Activated effector memory CD4-positive, alpha-beta T cell treated with anti-CD3 and anti-CD28 coated beads, Interleukin-2, amount 50 U/mL, for 16 hours (primary cell): ENCODE measurements at regions not wholly inside any gene's neighbourhood (a gene's known extent, or its start where the extent isn't known, plus 50 kb on each side); places are given as distances from the start of the nearest gene placed in this dataset.
A peak's percentile ranks its signal among the peaks of the same experiment; 100 is the strongest.

Experiments used
- DNase-seq: peaks from one replicate; pipeline ENCODE4 v3.0.0-alpha.2; 2020

DNA sequence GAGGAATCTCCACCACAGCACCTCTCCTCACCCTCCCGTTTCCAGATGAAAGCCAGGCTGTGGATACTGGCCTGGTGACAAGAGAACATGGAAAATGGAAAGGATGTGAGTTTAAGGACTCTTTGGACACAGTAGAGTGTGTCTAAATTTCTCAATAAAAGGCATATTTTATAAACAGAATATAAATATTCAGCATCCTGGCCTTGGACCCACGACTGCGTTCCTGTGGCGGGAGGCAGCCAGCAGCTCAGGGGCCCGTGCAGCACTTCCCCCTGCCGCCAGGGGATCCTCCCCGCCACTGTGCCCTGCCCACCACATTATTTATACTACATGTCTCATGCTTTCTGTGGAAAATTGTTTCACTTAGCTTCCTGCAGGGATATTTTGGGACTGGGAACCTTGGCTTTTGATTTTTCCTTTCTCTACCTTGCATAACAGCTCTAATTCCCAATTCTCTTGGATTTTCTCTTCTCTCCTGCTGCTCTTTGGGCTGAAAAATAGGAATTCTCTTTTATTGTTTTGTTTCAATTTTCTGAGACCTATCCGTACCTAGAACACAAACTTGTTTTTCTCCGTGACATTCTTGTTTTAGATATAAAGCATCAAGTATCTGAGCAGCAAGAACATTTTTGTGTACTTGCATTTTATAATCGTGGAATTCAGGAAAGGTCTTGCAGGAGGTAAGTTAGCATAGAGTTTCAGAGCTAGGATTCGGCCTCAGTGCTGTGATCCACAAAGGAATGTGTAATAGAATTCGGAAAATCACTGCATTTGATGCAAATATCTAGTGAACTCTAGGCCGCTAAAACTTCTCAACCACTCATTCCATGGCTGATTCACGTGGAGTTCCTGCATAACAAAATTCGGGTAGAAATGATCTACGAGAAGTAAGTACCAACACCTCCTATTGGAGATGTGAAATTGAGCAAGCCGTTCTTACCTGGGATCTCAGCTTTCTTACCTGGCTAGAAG lies 107.7 kb upstream of the SPATA13 start:
- no peak for DNase-seq

DNA sequence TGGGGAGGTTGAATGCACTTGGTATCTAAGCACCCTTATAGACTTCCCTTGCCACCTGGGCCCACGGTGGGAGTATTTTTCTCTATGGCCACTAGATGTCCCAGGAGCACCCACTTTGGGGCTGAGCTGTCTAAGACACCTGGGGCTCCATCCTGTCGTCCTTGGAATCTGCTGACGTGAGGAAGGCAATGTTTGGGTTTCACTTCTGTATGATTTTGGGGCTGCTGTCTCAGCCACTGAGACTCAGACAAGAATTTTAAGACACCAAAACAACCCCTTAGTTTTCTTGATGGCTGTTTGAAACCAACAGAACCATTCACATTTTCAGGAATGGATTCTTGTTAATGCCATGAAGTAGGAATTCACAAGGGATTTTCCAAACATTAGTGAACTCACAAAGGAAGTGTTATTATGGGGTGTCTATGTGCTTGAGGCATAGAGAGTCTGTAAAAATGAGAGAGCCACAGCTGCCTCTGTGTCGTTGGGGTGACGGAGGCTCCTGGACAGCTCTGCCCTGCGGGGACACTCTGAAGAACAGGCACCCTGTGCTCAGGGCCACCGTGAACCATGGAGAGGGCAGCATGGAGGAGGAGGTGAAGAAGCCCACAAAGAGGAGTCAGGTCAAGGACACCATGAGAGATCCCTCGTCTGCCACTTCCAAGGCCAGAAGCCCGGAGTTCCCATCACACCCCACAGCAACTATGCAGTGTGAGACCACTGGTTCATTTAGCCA lies 106.8 kb upstream of the SPATA13 start:
- DNase-seq, result peak; percentile 82

DNA sequence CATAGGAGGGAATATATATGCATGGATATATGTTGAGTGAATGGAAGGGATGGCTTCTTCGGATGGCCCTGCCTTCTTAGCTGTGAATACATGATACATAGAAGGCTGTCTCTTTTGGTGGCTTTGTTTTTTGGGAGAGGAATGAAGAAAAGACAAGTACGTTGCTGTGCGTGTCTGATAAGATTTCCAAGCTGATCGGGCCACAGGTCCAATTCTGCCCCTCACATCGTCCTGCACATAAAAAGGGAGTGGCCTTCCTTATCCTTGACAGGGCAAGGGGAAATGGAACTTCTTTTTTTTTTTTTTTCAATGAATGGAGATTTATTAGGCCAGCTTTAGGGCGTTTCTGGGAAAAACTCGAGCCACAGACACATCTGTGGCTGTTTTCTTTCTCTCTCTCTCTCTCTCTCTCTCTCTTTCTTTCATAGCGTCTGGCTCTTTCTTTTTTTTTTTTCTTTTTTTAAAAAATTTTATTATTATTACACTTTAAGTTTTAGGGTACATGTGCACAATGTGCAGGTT lies 103.8 kb upstream of the SPATA13 start:
- DNase-seq, result no peak

DNA sequence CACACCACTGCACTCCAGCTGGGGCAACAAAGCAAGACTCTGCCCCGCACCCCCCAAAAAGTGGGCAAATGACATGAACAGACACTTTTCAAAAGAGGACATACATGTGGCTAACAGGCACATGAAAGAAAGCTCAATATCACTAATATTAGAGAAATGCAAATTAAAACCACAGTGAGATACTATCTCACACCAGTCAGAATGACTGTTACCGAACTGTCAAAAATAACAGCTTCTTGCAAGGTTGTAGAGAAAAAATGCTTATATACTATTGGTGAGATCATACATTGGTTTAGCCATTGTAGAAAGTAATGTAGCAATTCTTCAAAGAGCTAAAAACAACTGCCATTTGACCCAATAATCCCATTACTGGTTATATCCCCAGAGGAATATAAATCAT lies 99.5 kb upstream of the SPATA13 start:
- no peak for DNase-seq

DNA sequence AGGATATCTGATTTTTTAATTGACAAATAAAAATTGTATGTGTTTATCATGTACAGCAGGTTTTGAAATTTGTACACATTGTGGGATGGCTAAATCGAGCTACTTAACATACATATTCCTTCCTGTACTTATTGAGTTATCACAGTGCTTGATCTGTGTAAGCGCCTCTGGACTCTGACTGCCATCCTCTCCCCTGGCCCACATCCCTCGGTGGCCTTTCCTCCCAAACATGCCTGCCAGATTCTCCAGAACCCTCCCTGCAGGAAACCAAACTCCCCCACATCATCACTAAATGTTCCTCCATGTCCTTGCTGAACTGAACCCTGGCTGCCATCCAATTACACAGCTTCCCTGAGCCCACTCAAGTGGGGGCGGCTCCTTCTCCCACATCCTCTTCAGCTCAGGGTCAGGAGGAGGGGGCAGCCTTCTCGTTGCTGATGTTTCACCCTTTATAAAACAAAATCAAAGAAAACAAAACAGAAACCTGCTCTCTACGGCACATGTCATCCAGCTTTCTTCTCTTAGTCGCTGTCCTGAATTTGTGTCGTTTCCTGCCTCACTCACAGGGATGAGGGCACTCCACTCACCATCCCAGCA lies 97.1 kb upstream of the SPATA13 start:
- DNase-seq, result no peak

DNA sequence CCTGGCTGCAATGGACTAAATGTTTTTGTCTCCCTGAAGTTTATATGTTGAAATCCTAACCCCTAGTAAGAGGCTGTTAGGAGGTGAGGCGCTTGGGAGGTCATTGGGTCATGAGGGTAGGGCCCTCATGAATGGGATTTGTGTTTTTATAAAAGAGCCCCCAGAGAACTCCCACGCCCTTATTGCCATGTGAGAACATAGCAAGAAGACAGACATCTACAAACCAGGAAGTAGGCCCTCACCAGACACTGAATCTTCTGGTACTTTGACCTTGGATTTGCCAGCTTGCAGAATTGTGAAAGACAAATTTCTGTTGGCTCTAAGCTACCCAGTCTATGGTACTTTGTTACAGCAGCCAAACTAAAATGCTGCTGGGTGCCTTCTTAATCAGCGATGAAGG lies 96.1 kb upstream of the SPATA13 start:
- DNase-seq, result no peak

DNA sequence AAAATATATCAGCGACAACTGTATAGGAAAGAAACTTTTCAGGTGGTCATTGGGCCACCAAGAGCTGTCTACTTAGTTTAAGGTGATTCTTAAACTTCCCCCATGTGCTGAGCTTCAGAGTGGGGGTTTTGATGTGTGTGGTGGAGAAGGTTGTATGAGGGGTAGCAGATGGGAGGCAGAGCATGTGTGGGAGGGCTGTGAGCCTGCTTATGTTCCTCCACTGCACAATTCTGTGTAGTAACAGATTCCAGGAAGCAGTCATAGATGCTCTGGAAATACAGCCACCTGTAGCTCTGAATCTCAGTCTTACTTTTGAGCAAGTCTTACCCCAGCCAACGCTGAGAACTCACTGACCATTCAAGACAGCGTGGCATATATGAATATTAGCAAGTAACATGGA lies 95.3 kb upstream of the SPATA13 start:
- DNase-seq, result no peak

DNA sequence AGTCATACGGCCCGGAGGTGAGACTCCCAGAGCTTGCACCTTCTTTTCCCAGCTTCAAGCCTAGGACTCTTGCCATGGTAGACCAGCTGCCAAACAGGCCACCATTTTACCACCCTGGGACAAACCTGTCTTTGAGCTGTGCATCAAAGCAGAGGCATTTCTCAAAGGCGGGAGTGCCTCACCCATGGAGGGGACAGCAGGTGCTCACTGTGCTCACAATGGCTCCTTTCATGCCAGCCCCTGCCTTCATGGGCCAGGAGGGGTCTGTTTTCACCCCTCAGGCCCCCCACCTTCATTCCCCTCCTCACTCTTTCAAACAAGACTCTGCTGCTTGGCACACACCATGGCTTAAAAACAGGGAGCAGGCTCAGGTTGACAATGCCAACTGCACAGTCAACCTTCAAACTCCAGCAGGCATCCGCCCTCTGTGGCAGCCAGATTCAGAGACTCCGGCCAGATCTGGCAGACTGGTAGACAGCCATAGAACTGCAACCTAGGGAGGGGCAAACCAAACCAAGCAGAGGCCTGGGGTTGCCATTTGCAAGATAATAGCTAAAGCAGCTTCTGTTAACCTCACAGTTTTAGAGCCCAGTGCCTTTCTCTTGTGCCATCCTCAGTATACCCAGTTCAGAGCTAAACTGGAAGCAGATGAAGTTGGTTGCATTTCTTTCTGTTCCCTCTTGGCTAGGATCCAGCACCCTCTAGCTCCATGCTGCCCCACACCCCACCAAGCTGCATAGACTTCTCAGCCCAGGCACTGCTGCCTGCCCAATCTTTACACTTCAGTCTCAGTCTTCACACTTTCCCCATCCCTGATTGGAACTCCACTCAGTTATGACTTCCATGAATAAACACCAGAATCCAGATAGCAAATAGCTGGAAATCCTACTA lies 93.9 kb upstream of the SPATA13 start:
- DNase-seq, result no peak

DNA sequence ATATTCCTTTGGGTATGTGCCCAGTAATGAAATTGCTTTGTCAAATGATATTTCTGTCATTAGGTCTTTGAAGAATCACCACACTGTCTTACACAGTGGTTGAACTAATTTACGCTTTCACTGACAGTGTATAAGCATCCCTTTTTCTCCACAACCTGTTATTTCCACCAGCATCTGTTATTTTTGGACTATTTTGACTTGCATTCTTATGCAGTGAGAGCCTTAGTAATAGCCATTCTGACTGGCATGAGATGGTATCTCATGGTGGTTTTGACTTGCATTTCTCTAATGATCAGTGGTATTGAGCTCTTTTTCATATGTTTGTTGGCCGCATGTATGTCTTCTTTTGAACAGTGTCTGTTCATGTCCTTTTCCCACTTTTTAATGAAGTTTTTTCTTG lies 92.0 kb upstream of the SPATA13 start:
- no peak for DNase-seq

DNA sequence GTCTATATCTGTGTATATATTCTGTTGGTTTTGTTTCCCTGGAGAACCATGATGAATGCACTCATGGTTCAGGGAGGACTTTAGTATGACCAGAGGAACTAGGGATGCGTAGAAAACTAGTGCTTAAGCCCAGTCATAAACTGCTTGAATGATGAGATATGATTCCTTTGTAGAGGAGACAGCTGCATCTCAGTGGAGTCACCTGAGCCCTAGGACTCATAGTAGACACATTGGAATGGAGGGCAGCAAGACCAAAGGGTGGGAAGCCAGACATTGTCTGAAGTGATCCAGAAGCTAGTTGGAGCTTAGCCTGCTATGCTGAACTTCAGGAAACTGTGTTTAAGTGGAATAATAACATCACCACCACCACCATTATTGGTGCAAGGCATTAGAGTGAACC lies 89.5 kb upstream of the SPATA13 start:
- no peak for DNase-seq

DNA sequence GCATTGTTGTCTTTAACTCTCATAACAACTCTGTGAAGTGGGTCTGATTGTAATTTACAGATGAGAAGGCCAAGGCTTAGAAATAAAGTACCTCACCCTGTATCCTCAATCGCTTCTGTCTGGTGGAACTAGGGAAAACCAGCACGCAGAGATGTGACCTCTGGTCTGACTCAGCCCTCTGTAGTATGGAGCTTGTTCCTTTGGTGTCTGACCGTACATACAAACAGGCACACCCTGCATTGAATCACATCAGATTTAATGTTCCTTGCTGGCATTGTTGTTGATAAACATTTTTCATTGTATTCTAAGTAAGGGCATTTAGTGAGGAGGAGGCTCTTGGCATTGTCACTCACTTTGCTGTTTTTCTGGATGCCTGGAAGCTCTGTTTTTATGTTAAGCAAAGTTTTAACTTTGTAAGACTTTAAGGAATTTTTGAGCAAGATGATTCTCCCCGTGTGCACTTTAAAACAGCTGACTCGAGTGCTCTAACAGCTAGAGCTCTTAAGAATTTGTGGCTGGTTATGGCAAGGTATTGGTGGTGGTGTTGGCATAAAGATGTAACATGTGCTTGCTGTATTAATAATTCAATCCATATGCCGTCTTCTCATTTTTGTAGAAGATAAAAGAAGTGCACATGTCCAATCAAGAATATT lies 89.0 kb upstream of the SPATA13 start:
- DNase-seq, result no peak

DNA sequence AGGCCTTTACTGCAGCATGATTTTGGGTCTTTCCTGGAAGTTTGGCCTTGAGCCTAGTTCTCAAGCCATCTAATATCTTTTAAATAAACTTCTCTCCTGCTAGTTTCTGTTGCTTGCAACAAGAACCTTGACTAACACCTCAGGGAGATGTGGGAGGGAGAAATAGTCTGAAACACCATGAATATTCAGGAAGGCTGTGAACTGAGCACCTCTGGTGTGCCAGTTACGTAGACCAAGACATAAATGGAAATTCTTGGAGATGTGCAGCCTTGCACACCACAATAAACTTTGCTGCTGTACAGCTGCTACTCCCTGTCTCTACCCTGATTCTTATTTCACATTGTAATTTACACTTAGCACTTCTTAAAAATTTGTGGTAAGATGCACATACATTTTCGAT lies 86.9 kb upstream of the SPATA13 start:
- DNase-seq, result no peak

DNA sequence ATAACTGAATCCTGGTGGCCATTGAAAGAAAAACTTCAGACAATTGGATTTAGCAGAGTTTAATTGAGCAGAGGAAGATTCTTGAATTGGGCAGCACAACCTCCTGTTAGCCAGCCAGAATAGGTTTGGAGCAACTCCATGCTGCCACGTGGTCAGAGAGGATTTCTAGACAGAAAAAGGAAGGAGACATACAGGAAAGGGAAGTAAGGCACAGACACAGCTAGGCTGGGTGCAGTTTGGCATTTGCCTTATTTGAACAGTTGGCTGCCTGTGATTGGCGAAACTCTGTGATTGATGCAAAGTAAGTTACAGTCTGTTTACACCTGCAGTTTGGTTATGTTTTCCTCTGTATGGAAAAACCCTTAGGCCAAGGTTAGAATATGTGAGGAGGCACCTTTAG lies 85.8 kb upstream of the SPATA13 start:
- DNase-seq, result no peak

DNA sequence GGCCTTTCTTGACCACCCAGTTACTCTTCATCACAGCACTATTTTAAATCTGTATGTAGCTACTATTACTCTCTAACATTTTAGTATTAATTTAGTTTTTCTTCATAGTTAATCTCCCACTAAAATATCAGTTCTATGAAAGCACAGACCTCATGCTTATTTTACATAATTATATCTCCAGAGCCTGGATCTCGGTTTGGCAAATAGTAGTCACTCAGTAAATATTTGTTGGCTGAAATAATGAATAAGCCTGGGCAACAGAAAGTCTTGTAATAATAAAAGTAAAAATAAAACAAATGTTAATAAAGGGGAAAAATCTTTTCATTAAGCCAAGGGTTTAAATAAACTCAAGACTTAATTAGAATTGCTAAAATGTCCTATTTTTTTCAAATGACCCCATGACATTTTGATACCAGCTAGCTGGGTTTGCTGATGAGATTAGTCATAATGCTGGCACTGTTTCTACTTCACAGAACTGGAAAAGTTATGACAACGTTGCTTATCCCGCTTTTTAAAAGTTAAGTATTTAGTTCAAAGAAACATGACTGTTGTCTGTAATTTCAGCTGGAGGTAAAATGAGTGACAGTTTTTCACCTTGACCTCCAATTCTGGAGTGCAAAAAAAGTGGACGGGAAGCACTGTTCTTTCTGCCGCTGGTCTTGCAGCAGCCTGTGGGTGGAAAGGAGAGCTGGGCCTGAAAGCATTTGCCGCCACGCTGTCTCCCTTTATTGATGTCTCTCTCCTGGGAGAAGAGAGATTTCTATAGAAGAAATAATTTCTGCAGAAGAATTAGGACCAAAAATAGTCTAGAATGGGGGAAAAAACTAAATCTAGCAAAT lies 85.2 kb upstream of the SPATA13 start:
- DNase-seq, result no peak

DNA sequence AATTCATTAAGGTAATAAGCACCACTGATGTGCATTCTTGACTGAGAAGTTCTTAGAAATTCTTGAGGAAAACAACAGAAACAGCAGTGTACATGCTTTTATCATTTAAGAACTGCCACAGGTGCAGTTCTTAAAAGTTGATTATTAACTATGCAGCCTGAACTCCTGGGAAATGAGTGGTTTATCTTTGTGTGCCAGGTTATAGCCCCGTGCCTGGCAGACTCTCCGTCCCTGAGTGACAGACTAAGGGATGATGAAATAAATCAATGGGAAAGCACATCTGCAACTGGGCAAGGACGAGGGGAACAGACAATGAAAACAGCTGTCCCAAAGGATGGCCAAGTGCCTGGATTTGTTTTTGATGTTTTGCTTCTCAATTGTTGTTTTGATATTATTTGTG lies 84.4 kb upstream of the SPATA13 start:
- no peak for DNase-seq

DNA sequence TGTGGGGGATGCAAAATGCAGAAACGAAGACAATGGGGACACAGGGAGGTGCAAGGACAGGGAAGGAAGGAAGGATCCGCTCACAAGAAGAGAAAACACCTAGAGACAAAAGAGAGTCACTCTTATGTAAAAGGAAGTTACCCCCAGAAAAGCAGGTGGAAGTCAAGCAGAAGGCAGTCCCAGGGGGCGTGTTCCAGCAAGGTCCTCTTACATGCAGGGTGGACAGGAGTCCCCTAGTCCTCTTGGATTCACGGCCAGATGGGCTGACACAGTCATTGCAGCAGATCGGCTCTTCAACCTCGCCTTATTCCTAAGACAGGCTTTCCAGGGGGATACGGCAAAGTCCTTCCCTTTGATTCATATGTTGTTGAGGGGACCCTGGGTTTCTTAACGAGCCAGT lies 83.9 kb upstream of the SPATA13 start:
- DNase-seq, result no peak

DNA sequence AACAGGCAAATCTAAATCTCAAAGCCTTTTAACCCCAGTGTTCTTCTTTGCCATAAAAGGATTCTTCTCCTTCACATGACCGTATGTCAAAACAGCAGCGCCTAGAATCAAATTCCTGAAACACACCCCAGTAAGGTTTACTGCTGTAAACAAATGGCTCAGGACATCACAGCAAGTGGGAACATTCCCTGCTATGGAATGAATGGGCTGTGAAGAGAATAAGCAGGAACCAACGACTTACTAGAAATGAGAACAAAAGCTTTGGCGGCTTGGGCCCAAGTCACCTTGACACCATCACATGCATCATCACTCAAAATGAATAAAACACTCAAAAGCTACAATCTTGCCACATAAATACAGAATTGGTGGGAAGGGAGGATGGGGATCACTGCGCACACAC lies 80.4 kb upstream of the SPATA13 start:
- no peak for DNase-seq

DNA sequence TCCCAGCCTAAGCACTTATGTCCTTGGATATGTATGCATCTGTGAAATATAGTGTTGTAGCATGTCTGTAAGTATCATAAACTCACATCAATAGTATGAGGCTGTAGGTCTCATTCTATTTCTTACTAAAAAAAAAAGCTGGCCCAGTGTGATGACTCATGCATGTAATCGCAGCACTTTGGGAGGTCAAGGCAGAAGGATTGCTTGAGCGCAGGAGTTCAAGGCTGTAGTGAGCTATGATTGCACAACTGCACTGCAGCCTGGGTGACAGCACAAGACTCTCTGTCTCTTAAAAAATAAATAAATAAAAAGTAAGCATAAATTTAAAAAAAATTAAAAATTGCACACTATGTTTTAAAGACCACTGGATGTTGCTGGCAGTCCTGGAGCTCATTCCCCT lies 79.1 kb upstream of the SPATA13 start:
- no peak for DNase-seq

DNA sequence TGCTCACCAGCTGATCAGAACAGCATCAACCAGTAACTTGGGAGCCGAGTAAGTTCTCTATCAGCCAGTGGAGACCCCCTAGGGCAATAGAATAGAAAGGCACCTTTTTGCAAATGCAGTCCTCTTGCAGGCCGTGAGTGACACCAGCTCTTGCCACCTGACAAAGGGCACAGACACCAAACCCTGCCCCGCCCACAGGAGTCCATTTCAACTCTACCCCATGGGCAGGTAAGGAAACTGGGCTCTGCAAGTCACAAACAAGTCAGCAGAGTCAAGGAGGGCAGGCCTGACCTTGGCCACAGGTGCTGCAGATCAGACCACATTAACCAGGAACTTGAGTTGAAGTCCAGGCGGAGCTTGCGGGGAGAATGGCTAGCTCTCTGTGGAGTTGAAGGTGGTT lies 77.4 kb upstream of the SPATA13 start:
- no peak for DNase-seq

DNA sequence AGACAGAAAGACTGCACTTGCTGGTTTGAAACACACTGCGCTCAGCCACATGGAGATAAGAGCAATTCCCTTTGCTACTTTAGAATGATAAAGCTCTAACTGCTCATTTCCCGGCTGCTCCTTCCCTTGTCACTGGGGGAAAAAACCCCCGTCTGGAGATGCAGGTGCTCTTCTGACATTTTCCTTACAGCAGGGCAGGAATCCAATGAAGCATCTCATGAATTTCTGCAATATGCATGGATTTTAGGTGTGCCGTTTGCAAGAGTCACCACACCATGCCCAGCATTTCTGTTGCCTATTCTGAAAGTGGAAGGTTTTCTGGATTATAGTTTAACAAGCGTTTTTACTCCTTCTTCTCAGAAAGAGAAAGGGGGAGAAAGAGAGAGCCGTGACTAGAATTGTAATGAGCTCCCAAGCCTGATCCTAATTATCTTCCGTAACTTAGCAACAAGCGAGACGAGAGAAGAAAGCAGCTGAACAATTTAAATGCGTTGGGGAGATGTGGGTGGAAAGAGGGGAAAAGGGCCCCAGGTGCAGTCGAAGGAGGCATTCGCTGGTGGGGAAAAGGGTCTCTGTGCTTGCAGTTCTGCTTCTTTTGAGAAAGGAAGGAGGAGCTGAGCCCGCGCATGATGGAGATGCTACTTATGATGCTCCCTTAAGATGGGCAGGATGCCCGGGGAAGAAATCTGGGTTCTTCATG lies 76.6 kb upstream of the SPATA13 start:
- DNase-seq, result no peak
